Testis (tissue), 2 donors: ENCODE measurements at regions not wholly inside any gene's neighbourhood (a gene's known extent, or its start where the extent isn't known, plus 50 kb on each side); places are given as distances from the start of the nearest gene placed in this dataset.

Experiments used
- CTCF ChIP-seq, 3 experiments: fragments of 450-650 bp in 2 of 3; fragments of 200-600 bp in 1 of 3; sonication (generic) in 1 of 3; IDR thresholded peaks; one replicate each; pipeline ENCODE4 v1.5.1; 2016 to 2019; ENCODE audit warnings: antibody characterized with exemption in 3 of 3, mild to moderate bottlenecking in 2 of 3, moderate library complexity in 1 of 3
- POLR2A ChIP-seq: fragments of 450-650 bp; IDR thresholded peaks from one replicate; pipeline ENCODE4 v1.6.1; 2017; ENCODE audit warnings: antibody characterized with exemption, mild to moderate bottlenecking, moderate library complexity

- TF ChIP-seq CTCF (IDR thresholded peaks at IDR 0.05) (no peak), POLR2A (no peak)
Measured at GRCh38 chr2:240197462-240198139, 57.1 kb upstream of the OTOS start.
